H9 (cell line): ENCODE measurements at regions not wholly inside any gene's neighbourhood (a gene's known extent, or its start where the extent isn't known, plus 50 kb on each side); places are given as distances from the start of the nearest gene placed in this dataset.

ENCODE experiments used
- DNase-seq: peaks from one replicate; pipeline ENCODE4 v3.0.0-alpha.2; 2017
- H2AFZ ChIP-seq: one replicate; pipeline ENCODE4 v1.6.1; 2013; ENCODE audit warnings: mild to moderate bottlenecking, low read length, control low read depth, moderate library complexity
- H2AK5ac ChIP-seq: 2 replicates; pipeline ENCODE4 v1.6.1; 2013; ENCODE audit warnings: low read length, control low read depth, mixed read lengths; ENCODE audit not compliant: insufficient read length
- H2BK120ac ChIP-seq: one replicate; pipeline ENCODE4 v1.6.1; 2013; ENCODE audit warnings: low read depth, mild to moderate bottlenecking, low read length, control low read depth, inconsistent platforms; ENCODE audit not compliant: poor library complexity, severe bottlenecking
- H2BK12ac ChIP-seq: 2 replicates; pipeline ENCODE4 v1.6.1; 2013; ENCODE audit warnings: low read length, control low read depth, mixed read lengths, low read depth; ENCODE audit not compliant: insufficient read length
- H2BK15ac ChIP-seq: 2 replicates; pipeline ENCODE4 v1.6.1; 2013; ENCODE audit warnings: low read depth, low read length, control low read depth
- H2BK20ac ChIP-seq: one replicate; pipeline ENCODE4 v1.6.1; 2013; ENCODE audit warnings: low read depth, mild to moderate bottlenecking, low read length, control low read depth, inconsistent platforms; ENCODE audit not compliant: poor library complexity, severe bottlenecking
- H2BK5ac ChIP-seq: 2 replicates; pipeline ENCODE4 v1.6.1; 2013; ENCODE audit warnings: low read length, control low read depth, mixed read lengths; ENCODE audit not compliant: insufficient read length
- H3K14ac ChIP-seq: 2 replicates; pipeline ENCODE4 v1.6.1; 2013; ENCODE audit warnings: low read length, control low read depth; ENCODE audit not compliant: insufficient read depth
- H3K18ac ChIP-seq: 2 replicates; pipeline ENCODE4 v1.6.1; 2013; ENCODE audit warnings: low read depth, mild to moderate bottlenecking, mixed read lengths, low read length, control low read depth; ENCODE audit not compliant: insufficient read length
- H3K23ac ChIP-seq: 2 replicates; pipeline ENCODE4 v1.6.1; 2013; ENCODE audit warnings: low read length, control low read depth, mixed read lengths, low read depth; ENCODE audit not compliant: insufficient read length
- H3K23me2 ChIP-seq: 2 replicates; pipeline ENCODE4 v1.6.1; 2013; ENCODE audit warnings: low read depth, mild to moderate bottlenecking, mixed read lengths, low read length, control low read depth; ENCODE audit not compliant: insufficient read length, poor library complexity, severe bottlenecking
- H3K27ac ChIP-seq: 2 replicates; pipeline ENCODE4 v1.5.1; 2013; ENCODE audit warnings: low read length, control low read depth, mixed read lengths, low read depth; ENCODE audit not compliant: insufficient read length
- H3K27me3 ChIP-seq: 2 replicates; pipeline ENCODE4 v1.6.1; 2013; ENCODE audit warnings: low read length, control low read depth, inconsistent platforms; ENCODE audit not compliant: insufficient read depth
- H3K4ac ChIP-seq: 2 replicates; pipeline ENCODE4 v1.6.1; 2013; ENCODE audit warnings: low read depth, mild to moderate bottlenecking, control low read depth, inconsistent platforms, low read length, moderate library complexity
- H3K4me1 ChIP-seq: 2 replicates; pipeline ENCODE4 v1.6.1; 2013; ENCODE audit warnings: low read length, control low read depth, inconsistent platforms; ENCODE audit not compliant: insufficient read depth
- H3K4me2 ChIP-seq: 2 replicates; pipeline ENCODE4 v1.6.1; 2013; ENCODE audit warnings: low read length, control low read depth, mixed read lengths; ENCODE audit not compliant: insufficient read length, insufficient read depth
- H3K56ac ChIP-seq: 2 replicates; pipeline ENCODE4 v1.6.1; 2013; ENCODE audit warnings: low read depth, mild to moderate bottlenecking, mixed read lengths, low read length, control low read depth; ENCODE audit not compliant: insufficient read length
- H3K79me1 ChIP-seq: 2 replicates; pipeline ENCODE4 v1.6.1; 2013; ENCODE audit warnings: low read depth, mild to moderate bottlenecking, moderate library complexity, low read length, control low read depth, inconsistent platforms; ENCODE audit not compliant: insufficient read depth, poor library complexity, severe bottlenecking
- H3K79me2 ChIP-seq: 2 replicates; pipeline ENCODE4 v1.6.1; 2013; ENCODE audit warnings: low read length, control low read depth, inconsistent platforms; ENCODE audit not compliant: insufficient read depth
- H3K9ac ChIP-seq: 2 replicates; pipeline ENCODE4 v1.6.1; 2013; ENCODE audit warnings: low read length, control low read depth, mixed read lengths; ENCODE audit not compliant: insufficient read length; ENCODE audit errors: extremely low read depth
- H3K9me3 ChIP-seq: one replicate; pipeline ENCODE4 v1.6.1; 2013; ENCODE audit warnings: low read depth, low read length, inconsistent platforms; ENCODE audit not compliant: control insufficient read depth
- H3T11ph ChIP-seq: one replicate; pipeline ENCODE4 v1.6.1; 2013; ENCODE audit warnings: mild to moderate bottlenecking, low read length, control low read depth, inconsistent platforms
- H4K20me1 ChIP-seq: one replicate; pipeline ENCODE4 v1.6.1; 2013; ENCODE audit not compliant: control insufficient read depth, insufficient read length, insufficient read depth
- H4K5ac ChIP-seq: 2 replicates; pipeline ENCODE4 v1.6.1; 2013; ENCODE audit warnings: low read depth, mild to moderate bottlenecking, mixed read lengths, low read length, control low read depth; ENCODE audit not compliant: insufficient read length
- H4K8ac ChIP-seq: replicated peaks from 2 replicates; pipeline ENCODE4 v1.6.1; 2013; ENCODE audit warnings: low read length, control low read depth, mixed read lengths, low read depth; ENCODE audit not compliant: insufficient read length
- H4K91ac ChIP-seq: 2 replicates; pipeline ENCODE4 v1.6.1; 2013; ENCODE audit warnings: low read depth, mild to moderate bottlenecking, moderate library complexity, mixed read lengths, low read length, control low read depth; ENCODE audit not compliant: insufficient read length
- H3K27ac Mint-ChIP-seq, 3 experiments: 2 replicates in 2 of 3; 3 replicates in 1 of 3; pipeline ENCODE4 v1.8.0; 2020 to 2021; ENCODE audit warnings: mixed read lengths in 3 of 3, mild to moderate bottlenecking in 1 of 3, moderate library complexity in 1 of 3
- H3K27me3 Mint-ChIP-seq: 2 replicates; pipeline ENCODE4 v1.8.0; 2021; ENCODE audit warnings: low read depth, mild to moderate bottlenecking, moderate library complexity, mixed read lengths
- H3K36me3 Mint-ChIP-seq, 3 experiments: 2 replicates in 2 of 3; 3 replicates in 1 of 3; pipeline ENCODE4 v1.8.0; 2020 to 2021; ENCODE audit warnings: low read depth in 3 of 3, mixed read lengths in 3 of 3; ENCODE audit not compliant: insufficient read depth in 1 of 3
- H3K4me1 Mint-ChIP-seq, 2 experiments: 2 replicates each; pipeline ENCODE4 v1.8.0; 2020; ENCODE audit warnings: mixed read lengths in 2 of 2
- H3K4me3 Mint-ChIP-seq, 2 experiments: 2 replicates in 1 of 2; 3 replicates in 1 of 2; pipeline ENCODE4 v1.8.0; 2020 to 2021; ENCODE audit warnings: mild to moderate bottlenecking in 2 of 2, mixed read lengths in 2 of 2, moderate library complexity in 1 of 2
- H3K9me3 Mint-ChIP-seq, 2 experiments: 2 replicates in 1 of 2; 3 replicates in 1 of 2; pipeline ENCODE4 v1.8.0; 2020; ENCODE audit warnings: mild to moderate bottlenecking in 2 of 2, mixed read lengths in 2 of 2, moderate library complexity in 1 of 2
- WGBS: extraction: QIAGEN DNeasy Blood & Tissue Kit; methylation state at CpG from one replicate; pipeline ENCODE4 v1.1.7; 2013; ENCODE audit warnings: missing lambda C conversion rate, low lambda C conversion rate, mixed read lengths; ENCODE audit not compliant: insufficient read length; ENCODE audit errors: extremely low coverage; 5-methylcytosine and 5-hydroxymethylcytosine counted together
- TF ChIP-seq, protein P1 (sequence below): fragments of 200-600 bp; sonication (generic); conservative IDR thresholded peaks from 3 replicates; pipeline ENCODE4 v1.8.0; 2021; ENCODE audit warnings: antibody characterized with exemption, mild to moderate bottlenecking

DNA sequence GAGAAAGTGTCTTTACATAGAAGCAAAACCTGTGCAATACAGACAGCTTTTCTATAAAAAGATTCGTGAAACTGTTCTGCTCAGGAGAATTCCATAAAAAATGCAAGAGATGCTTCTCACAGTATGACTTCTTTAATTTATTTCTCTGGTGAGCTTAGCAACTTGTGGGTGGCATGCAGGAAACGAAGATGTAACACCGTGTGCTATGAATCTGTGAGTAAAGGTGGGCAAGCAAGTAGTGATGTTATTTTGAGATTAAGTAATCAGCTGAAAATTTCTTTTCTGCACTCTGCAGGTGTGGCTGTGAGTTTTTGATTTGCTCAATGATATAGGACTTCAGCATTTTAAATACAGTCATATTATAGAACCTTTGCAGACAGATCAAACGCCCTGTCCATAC, 656.8 kb upstream of the NCAM2 start:
- H2AK5ac ChIP-seq: no peak overlapping the region
- no peaks in the 10 kb centered on the region for H3K27me3 ChIP-seq
- Mint-ChIP-seq H3K27ac (no peak overlapping the region), H3K9me3 (peaks cover 3 to 6% of the 10 kb centered on the region in 2 experiments; a peak in 4 of 5 replicates), H3K4me3 (no peak overlapping the region), H3K4me1 (peaks cover 7 to 15% of the 10 kb centered on the region in 2 experiments; a peak in 3 of 4 replicates), H3K36me3 (peaks cover 0 to 8% (median 2%) of the 10 kb centered on the region in 3 experiments; a peak in 3 of 7 replicates), H3K27me3 (no peaks in the 10 kb centered on the region; the same call in 1 of the 2 replicates)
- H4K91ac ChIP-seq: no peak overlapping the region
- no CpG with 5 or more reads among the region's 4 CpGs for WGBS
- H2BK5ac ChIP-seq: no peak overlapping the region
- H3K79me1 ChIP-seq: no peaks in the 10 kb centered on the region
- H3K23me2 ChIP-seq: no peaks in the 10 kb centered on the region
- H4K5ac ChIP-seq: no peak overlapping the region
- H3K9ac ChIP-seq: no peak overlapping the region
- no peak overlapping the region for H3K56ac ChIP-seq
- no peaks in the 10 kb centered on the region for H3K9me3 ChIP-seq
- no peak overlapping the region for H2BK120ac ChIP-seq
- H3K4me1 ChIP-seq: no peaks in the 10 kb centered on the region
- no peak overlapping the region for H2BK15ac ChIP-seq
- no peak overlapping the region for H3K27ac ChIP-seq
- no peak overlapping the region for H3K23ac ChIP-seq
- no peaks in the 10 kb centered on the region for H4K20me1 ChIP-seq
- H3K14ac ChIP-seq: no peak overlapping the region
- H3K18ac ChIP-seq: no peak overlapping the region
- TF ChIP-seq, protein P1, sequence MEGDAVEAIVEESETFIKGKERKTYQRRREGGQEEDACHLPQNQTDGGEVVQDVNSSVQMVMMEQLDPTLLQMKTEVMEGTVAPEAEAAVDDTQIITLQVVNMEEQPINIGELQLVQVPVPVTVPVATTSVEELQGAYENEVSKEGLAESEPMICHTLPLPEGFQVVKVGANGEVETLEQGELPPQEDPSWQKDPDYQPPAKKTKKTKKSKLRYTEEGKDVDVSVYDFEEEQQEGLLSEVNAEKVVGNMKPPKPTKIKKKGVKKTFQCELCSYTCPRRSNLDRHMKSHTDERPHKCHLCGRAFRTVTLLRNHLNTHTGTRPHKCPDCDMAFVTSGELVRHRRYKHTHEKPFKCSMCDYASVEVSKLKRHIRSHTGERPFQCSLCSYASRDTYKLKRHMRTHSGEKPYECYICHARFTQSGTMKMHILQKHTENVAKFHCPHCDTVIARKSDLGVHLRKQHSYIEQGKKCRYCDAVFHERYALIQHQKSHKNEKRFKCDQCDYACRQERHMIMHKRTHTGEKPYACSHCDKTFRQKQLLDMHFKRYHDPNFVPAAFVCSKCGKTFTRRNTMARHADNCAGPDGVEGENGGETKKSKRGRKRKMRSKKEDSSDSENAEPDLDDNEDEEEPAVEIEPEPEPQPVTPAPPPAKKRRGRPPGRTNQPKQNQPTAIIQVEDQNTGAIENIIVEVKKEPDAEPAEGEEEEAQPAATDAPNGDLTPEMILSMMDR: no peak
- no peak overlapping the region for H2BK20ac ChIP-seq
- no peak for DNase-seq
- H3T11ph ChIP-seq: no peak overlapping the region
- H3K79me2 ChIP-seq: no peaks in the 10 kb centered on the region
- no peak overlapping the region for H2BK12ac ChIP-seq
- no peak overlapping the region for H2AFZ ChIP-seq
- no peak overlapping the region for H3K4me2 ChIP-seq
- H3K4ac ChIP-seq: no peak overlapping the region
- H4K8ac ChIP-seq: no peak overlapping the region
